CD4-positive, alpha-beta T cell treated with Interferon alpha-2 for 1 hour (primary cell): ENCODE measurements at regions not wholly inside any gene's neighbourhood (a gene's known extent, or its start where the extent isn't known, plus 50 kb on each side); places are given as distances from the start of the nearest gene placed in this dataset.
A peak's percentile ranks its signal among the peaks of the same experiment; 100 is the strongest.

ENCODE experiments used
- DNase-seq, 2 donors: peaks; one replicate each; pipeline ENCODE4 v3.0.0-alpha.2; 2020 to 2022

DNA sequence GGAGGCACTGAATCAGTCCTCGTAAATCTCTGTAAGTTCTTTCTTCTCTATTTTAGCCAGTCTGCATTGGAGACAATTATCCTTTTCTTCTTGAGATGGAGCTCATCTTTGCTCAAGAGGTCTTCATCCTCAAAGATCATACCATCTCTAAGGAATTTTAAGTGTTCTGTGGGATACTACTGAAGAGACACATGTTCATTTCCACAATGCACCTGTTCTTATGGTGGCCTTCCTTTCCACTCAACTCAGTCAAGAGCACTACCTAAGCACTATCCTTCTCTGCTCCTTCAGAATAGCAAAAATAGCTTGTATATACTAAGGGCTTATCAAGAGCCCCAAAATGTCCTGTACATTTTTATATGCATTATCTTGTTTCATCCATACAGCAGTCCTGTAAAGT lies 214.0 kb downstream of the KLF5 start:
- no peak for DNase-seq

DNA sequence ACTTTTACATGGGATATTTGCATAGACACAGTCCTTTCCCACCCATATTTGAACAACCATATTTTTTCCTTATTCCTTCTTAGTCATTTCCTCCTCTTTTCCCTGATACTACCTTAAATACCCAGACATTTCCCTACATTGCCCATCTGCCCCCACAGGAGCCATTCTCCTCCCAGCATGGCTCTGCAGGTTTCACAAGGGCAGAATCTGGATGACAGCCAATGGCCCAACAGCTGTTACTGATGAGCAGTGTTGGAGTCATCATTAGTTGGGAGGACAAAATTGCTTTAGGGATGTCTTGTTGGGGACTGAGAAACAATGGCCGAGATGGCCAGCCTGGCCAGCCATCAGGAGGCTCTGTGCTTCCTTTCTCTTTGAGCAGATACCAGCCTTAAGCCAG lies 209.5 kb downstream of the KLF5 start:
- DNase-seq = no peak

DNA sequence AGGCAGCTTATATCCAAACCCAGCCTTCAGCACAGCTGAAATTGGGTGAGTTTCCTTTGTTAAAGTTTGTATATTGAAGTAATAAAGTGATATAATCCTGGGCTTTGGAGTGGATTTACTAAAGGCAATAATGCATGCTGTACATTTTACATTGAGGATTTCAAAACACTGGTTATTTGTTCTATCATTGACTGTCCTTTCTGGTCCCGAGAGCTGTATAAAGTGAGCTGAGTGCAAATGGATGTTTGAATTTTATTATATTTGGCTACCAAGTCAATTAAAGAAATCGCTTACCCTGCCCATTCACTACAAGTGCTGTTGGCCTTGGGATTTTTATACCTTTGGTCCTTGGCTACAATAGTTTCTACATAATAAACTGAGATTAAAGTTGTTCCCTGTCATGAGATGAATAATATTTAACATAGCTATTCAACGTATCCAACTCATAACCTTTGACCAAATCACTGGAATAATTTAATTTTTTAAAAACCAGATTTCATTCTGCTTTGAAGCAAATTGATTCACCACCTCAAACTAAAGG lies 207.9 kb downstream of the KLF5 start:
- no peak for DNase-seq

DNA sequence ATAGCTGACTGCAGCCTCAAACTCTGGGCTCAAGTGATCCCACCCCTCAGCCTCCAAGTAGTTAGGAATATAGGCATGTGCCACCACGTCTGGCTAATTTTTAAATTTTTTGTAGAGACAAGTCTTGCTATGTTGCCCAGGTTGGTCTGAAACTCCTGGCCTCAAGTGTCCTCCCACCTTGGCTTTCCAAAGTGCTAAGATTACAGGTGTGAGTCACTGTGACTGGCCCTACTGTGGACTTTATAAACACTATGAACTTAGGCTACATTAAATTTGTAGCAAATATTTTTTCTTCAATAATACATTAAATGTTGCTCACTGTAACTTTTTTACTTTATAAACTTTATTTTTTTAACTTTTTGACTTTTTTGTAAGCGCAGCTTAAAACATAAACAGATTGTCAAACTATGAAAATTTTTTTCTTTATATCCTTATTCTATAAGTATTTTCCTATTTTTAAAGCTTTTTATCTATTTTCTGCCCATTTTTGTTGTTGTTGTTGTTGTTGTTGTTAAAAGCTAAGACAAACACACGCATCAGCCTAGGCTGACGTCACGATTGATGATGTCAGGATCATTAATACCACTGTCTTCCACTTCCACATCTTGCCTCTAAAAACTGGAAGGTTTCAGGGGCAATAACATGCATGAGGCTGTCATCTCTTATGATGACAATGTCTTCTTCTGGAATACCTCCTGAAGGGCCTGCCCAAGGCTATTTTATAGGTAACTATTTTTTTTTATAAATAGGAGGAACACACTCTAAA lies 204.2 kb downstream of the KLF5 start:
- DNase-seq = no peak

DNA sequence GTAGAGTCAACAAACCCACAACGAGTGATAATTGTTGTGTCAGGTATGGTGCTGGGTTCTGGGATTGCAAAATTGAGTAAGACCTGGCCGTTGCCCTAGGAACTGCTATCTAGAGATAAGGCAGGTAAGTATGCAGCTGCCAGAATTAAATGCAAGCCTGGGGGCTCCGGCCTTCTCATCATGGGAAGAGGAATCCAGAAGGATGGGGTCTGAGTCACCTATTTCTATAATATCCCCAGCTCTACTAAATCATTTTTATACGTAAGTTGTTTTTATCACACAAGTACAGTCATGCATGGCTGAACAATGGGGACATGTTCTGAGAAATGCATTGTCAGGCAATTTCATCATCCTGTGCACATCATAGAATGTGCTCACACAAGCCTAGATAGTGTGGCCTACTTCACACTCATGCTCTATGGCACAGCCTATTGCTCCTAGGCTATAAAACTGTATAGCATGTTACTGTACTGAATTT lies 203.0 kb downstream of the KLF5 start:
- no peak for DNase-seq

DNA sequence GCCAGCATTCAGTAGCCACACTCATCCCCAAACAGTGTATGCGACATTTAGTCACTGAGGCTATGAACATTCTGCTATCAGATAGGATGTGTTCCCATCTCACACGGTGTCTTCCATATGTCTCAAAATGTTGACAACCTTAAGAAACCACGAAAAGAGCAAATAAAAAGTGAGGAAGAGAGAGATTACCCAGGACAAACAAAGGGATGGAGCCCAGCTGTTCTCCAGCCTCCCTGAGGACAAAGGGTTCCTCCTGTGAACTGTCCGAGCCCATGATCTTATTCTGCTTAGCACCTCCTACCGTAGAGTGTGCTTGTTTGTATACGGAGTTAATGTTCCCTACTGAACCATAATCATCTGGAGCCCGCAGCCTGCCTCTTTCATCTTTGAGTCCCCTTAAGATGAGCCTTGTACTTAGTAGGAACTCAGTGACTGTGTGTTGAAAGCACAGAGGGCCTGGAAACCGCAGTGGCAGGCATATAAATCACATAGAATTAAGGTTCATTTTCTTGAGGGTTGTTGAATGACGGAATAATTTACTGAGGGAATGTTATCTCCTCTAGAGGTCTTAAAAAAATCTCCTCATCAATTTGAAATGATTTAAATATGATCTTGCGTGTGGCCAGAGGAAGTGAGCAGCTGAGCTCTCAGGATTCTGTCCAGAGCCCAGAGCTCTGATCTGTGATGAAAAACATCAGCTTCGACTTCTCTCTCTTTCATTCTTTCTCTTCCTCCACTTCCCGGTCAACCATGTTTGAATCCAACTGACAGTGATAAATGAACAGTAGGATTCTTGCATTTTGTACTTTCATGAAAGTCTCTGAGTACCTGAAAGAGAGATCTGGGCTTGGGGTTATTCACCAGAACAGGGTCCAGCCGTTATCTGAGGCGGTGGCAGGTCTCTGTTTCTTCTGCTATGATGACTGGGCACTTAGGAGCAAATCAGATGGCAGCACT lies 200.5 kb downstream of the KLF5 start:
- DNase-seq = no peak

DNA sequence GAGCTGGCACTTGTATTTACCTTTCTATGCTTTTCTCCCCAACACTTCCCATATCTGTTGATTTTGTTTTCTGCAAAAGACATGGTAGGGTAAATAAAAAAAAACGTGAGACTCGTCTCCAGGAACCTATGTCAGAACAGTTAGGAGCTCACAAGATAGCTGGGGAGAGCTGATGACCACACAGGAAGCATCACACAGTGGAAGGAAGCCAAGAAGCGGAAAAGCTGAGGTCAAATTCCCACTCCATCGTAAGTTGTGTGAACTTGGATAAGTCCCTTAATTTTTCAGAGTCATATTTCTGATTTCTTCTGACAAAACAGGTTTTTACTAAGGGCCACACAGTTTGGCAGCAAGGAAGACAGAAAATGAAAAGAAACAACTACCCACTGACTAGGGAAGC lies 199.6 kb downstream of the KLF5 start:
- no peak for DNase-seq

DNA sequence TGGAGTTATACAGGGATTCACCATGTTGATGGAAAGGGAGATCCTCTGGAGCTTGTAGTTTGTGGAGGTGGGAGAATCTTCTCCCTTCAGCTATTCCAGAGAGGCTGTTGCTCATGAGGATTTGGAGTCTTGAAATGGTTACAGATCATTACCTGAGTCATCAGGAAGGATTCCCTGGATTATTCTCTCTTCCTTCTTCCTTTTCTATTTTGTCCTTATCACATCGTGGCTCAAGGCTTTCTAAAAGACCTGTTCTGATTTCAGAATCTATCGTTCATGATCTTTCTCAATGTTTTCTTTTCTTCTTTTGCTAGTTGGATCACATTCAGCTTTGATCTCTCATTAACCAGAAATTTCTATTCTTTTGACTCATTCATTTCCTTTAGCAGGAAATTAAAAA lies 196.0 kb downstream of the KLF5 start:
- no peak for DNase-seq

DNA sequence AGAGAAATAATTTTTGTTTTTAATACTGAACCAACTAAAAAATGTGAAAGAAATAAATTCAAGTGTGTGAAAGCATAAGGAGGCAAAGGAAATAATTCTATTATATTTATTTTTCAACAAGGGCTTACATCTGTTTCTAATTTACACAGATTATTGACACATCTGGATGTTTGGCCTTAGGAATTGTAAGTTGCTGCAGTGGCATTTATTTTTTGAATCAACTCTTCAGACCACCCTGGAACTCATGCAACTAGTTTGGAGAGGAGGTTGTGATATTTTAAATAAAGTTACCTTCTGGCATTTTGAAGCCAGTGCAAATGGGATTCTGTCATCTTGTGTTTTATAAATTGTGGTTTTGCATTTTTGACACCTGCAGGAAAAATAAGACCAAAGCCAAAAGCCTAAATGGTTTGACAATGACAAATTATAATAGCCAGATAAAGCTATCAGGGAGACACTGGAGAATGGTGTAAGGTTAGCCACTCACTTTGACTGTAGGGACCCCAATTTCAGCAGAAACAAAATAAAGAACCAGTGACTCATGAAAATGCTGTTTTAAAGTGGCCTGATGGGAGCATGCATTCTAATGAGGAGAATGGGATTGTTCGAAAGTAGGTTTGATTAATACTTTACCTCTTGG lies 192.9 kb downstream of the KLF5 start:
- DNase-seq = no peak

DNA sequence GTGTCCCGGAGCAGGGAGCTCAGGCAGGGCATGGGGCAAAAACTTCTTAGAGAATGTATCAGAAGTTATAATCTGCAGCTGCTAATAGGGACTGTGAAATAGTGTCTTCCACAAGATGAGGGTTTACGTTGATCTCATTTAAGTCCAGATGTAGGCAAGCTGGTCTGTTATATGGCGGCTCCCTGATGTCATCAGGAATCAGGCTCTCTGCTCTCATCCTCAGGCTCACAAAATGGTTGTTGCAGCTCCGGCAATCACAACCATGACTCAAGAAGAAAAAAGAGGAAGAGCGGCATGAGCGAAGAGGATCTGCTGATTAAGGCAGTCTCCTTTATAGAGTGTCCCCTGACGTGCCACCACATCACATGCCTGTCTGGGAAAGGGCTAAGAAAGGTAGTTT lies 191.3 kb downstream of the KLF5 start:
- no peak for DNase-seq

DNA sequence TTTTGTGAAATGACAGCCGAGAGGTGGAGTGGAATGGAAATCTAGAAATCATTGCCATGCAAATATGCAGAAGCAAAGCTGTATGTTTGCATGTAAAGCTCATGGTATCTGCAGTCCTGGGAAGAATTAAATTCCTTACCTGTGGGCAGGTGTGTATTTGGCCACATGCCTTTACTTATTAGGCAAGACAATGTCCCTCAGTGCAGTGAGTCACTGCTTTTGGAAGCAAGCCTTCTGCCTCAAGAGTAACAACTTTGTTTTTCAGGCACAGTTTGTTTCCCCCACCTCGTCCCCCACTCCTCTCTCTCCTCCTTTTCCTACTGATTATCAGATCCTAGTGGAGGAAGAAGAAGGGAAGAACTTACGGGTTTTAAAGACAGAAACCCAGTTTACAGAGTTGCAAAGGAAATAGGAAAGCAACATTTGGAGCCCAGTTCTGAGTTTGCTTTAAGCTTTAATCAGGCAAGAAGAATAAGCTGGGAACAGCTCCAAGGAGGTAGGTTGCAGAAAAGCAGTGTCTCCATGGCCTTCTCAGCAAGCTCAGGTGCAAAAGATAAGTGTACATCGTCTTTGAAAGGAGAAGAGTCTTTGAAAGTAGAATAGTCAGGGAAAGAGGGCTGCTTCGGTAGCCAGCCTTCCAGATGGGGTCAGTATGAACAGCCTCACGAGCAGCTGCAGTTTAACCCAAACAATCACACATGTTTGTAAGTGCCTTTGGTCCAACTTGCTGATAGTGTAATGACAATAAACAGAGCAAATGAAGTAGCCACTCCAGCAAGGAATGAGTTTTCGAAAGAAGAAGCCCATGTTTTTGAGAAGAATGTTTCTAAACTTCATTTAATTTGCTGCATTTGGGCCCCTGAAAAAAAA lies 190.1 kb downstream of the KLF5 start:
- no peak for DNase-seq

DNA sequence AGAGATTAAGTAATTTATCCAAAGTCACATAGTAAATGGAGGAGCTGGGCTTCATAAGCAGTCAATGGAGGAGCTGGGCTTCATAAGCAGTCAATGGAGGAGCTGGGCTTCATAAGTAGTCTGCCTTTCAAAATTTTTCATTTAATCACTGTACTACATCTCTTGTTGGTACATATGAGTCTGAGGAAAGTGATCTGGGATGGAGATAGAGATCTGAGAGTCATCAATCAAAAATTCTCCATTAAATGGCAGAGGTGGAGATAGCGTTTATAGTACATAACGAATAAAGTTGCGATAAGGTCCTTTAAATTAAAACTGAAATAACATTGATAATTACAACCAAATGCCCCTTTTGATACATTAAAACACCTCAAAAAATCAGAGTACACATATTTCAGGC lies 189.3 kb downstream of the KLF5 start:
- DNase-seq = no peak

DNA sequence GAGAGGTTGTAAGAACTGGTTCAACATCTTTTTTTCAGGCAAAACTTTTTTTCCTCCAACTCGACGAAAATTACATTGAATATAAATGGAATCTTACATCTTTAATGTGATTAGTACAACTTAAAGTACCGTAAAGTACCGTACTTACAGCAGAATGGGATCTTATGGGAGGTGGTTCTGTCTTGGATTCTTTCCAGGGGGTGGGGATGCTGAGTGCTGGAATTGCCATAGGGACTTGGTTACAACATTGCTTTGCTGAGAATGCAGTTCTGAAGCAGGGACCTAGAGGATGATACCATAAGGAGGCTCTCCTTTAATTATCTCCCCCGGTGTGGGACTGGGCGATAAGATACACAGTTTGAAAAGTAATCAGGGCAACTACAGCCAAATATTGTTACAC lies 186.4 kb downstream of the KLF5 start:
- DNase-seq = no peak

DNA sequence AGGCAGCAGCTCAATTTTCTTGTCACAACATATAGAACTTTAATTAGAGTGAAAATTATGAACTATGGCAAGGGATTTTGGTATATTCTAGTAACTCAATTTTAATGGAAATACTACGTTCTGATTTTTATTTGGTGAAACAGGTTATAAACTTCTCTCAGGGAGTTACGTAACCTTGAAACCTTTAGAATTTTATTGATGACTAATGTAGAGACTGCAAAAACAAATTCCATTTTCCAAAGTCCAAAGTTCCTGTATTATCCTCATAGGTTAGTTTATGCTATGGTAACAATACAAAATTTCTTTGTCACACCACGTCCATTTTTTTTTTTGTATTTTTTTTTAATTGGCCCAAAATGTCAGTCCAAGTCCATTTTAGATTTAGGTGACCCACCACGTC lies 185.7 kb downstream of the KLF5 start:
- DNase-seq = no peak

DNA sequence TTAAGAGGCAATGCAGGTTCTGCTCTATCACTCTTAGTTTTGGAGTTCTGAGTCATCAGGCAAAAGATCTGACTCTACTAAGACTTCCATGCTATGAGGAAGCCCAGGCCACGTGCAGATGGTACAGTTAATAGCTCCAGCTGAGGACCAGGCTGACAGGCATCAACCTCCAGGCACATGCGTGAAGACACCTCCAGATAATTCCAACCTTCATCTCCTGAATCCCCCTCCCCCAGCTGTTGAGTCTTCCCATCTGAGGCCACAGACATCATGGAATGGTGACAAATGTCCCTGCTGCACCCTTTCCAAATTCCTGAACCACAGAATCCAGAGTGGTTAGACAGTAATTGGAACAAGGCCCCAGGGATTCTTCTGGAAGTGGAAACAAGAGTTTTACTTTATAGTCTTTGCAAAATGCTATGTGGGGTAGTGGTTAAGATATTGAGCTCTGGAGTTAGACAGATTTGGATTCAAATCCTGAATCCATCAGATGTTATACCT lies 183.8 kb downstream of the KLF5 start:
- no peak for DNase-seq

DNA sequence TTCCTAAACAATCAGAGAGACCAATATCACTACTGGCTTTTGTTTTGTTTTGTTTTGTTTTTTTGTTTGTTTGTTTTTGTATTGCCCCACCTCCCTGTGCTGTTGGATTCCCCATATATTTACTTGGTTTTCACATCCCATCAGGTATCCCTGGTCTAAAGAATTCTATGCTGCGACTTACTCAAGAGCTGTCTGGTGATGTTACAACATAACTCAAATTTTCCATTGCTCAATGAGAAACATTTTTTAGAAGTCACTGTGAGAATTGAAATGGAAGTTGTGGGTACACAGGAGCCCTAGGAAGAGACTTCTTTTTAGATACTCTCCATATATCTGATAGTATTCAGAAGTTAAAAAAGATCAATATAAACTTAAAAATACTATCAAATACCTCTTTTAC lies 181.4 kb downstream of the KLF5 start:
- DNase-seq = no peak

DNA sequence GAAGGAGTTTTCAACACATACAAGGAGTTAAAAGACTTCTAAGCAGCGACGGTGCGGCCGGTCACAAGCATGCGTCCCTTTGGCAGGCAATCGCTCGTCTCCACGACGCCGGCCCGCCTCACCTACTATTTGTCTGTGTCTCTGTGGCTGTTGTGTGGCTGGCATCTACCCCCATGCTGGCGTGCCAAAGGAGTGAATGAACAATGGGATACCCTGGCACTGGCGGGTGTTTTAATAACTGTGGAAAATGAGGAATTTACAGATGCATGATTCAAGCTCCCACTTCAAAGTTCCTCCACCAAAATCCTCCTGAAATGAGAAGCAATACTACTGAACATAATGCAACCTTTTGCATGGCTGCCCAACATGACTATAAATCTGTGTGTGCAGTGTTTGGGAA lies 176.6 kb downstream of the KLF5 start:
- DNase-seq = no peak

DNA sequence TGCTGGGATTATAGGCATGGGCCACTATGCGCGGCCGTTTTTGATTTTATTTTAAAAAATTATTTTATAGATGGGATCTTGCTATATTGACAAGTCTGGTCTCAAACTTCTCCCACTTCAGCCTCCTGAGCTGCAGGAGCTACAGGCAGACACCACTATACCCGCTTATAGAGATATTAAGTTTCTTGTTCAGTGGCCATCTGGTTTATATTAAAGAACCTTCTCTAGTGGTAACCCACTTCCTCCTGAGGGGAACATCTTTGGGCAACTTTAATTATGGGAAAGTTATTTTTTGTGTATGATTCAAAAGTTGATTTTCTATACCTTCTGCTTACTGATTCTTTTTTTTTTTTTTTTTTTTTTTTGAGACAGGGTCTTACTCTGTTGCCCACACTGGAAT lies 172.7 kb downstream of the KLF5 start:
- DNase-seq = no peak

DNA sequence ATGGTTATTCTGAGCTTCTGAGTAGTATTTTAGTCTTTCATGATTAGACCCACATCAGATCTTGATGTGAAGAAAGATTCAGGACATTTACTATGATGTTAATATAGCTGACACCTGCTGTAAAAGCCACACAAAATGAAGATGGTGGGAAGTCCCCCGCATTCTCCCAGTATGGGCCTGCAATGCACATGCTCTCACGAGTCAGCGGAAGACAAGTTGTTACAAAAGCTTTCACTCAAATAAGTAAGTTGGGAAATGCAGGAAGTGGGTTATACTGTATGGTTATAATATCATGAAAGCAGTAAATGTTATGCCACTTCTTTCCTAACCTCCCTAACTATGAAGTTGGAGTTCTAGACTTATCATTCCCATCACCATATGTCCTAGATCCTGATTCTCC lies 171.9 kb downstream of the KLF5 start:
- DNase-seq = peak in 1 of 2 donors; percentile 40

DNA sequence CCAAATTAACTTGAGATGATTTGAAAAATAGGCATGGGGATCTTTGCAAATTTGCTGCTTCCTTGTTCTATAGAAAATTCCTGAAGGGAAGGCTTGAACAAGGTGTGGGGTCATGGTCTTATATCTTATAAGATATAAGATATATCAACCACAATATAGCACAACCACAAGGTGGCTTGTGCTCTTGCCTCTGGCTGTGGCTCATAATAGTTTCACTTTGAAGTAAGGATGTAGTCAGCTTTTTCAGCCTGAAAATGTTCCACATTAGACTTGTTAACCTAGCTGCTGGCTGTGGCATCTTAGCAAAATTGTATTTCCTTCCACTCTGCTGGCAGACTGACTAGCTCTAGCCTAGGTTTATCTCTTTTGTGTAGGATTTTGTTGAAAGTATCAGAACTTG lies 169.7 kb downstream of the KLF5 start:
- DNase-seq = peak in 1 of 2 donors; percentile 39

DNA sequence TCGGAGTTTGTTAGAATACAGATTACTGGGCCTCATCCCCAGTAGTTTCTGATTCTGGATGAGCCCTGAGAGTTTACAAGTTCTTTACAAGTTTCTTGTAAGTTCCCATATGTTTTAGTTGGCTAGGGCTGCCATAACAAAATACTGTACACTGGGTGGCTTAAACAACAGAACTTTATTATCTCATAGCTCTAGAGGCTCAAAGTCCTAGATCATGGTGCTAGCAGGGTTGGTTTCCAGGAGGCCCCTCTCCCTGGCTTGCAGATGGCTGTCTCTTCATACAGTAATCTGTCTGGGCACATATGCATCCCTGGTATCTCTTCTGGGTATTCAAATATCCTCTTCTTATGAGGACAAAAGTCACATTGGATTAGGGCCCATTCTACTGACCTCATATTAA lies 167.2 kb downstream of the KLF5 start:
- DNase-seq = no peak

DNA sequence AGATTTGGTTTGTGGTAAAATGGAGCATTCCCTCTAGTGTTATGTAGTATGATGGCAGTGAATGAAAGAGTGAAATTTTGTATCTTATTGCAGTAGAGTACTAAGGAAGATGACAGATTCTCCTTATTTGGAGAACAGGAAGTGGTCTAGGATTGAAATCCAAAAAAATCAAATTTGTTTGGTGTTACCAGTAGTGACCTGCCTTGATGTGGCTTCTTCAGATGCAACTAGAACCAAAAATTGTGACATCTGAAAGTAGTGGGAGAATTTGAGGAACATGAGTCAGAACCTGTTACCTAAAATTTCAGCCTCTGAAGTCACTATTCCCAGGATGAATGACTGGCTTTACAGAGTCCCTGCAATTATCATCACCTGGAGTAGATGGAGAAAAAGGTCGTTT lies 165.9 kb downstream of the KLF5 start:
- no peak for DNase-seq
